SK-N-SH treated with all-trans-retinoic acid at 6 μM for 48 hours (cell line): ENCODE measurements at regions not wholly inside any gene's neighbourhood (a gene's known extent, or its start where the extent isn't known, plus 50 kb on each side); places are given as distances from the start of the nearest gene placed in this dataset.

ENCODE experiments used
- ATAC-seq: fragments of 200-7000 bp; cut with Tn5 transposase; 3 replicates; pipeline ENCODE4 v1.9.1; 2020; ENCODE audit warnings: mild to moderate bottlenecking, moderate library complexity
- ARNTL ChIP-seq: fragments of 450-650 bp; formaldehyde crosslinking; IDR thresholded peaks from 2 replicates; pipeline ENCODE4 v1.5.0; 2020; ENCODE audit warnings: low read depth, mild to moderate bottlenecking, moderate library complexity, borderline replicate concordance
- BACH2 ChIP-seq: fragments of 250-450 bp; sonication (Bioruptor Pico); IDR thresholded peaks from 2 replicates; pipeline ENCODE4 v1.9.0; 2021; ENCODE audit warnings: mild to moderate bottlenecking, borderline replicate concordance
- CSDC2 ChIP-seq: fragments of 250-450 bp; sonication (Bioruptor Pico); IDR thresholded peaks from 2 replicates; pipeline ENCODE4 v1.5.0; 2020; ENCODE audit warnings: mild to moderate bottlenecking, moderate library complexity
- CSRNP3 ChIP-seq: fragments of 250-450 bp; sonication (Bioruptor Pico); IDR thresholded peaks from 2 replicates; pipeline ENCODE4 v1.5.1; 2021; ENCODE audit warnings: mild to moderate bottlenecking, moderate library complexity
- ESRRG ChIP-seq: fragments of 250-450 bp; sonication (Bioruptor Pico); IDR thresholded peaks from 2 replicates; pipeline ENCODE4 v1.6.1; 2021; ENCODE audit warnings: mild to moderate bottlenecking
- GLIS3 ChIP-seq: fragments of 250-450 bp; sonication (Bioruptor Pico); IDR thresholded peaks from 2 replicates; pipeline ENCODE4 v1.5.0; 2020; ENCODE audit warnings: mild to moderate bottlenecking, moderate library complexity
- ISL1 ChIP-seq: fragments of 250-450 bp; sonication (Bioruptor Pico); IDR thresholded peaks from 2 replicates; pipeline ENCODE4 v2.1.2; 2022; ENCODE audit warnings: mild to moderate bottlenecking, moderate library complexity
- OSR1 ChIP-seq: fragments of 250-450 bp; sonication (Bioruptor Pico); IDR thresholded peaks from 2 replicates; pipeline ENCODE4 v1.8.0; 2022; ENCODE audit warnings: moderate library complexity, mild to moderate bottlenecking, inconsistent platforms
- PATZ1 ChIP-seq: fragments of 250-450 bp; sonication (Bioruptor Pico); IDR thresholded peaks from 2 replicates; pipeline ENCODE4 v1.8.0; 2020; ENCODE audit warnings: mild to moderate bottlenecking, moderate library complexity, borderline replicate concordance
- POU6F1 ChIP-seq: fragments of 250-450 bp; sonication (Bioruptor Pico); IDR thresholded peaks from 2 replicates; pipeline ENCODE4 v1.8.0; 2021; ENCODE audit warnings: low read depth, mild to moderate bottlenecking, moderate library complexity, borderline replicate concordance
- PPARA ChIP-seq: fragments of 250-450 bp; sonication (Bioruptor Pico); IDR thresholded peaks from 2 replicates; pipeline ENCODE4 v1.5.0; 2020; ENCODE audit warnings: mild to moderate bottlenecking, borderline replicate concordance
- RARB ChIP-seq: fragments of 250-450 bp; sonication (Bioruptor Pico); IDR thresholded peaks from 2 replicates; pipeline ENCODE4 v1.8.0; 2021; ENCODE audit warnings: mild to moderate bottlenecking, moderate library complexity
- SNAI2 ChIP-seq: fragments of 250-450 bp; sonication (Bioruptor Pico); IDR thresholded peaks from 2 replicates; pipeline ENCODE4 v1.5.0; 2020; ENCODE audit warnings: mild to moderate bottlenecking, moderate library complexity
- TCF4 ChIP-seq: fragments of 250-450 bp; sonication (Bioruptor Pico); IDR thresholded peaks from 2 replicates; pipeline ENCODE4 v1.8.0; 2021; ENCODE audit warnings: mild to moderate bottlenecking, moderate library complexity, borderline replicate concordance
- TOX ChIP-seq: fragments of 250-450 bp; sonication (Bioruptor Pico); IDR thresholded peaks from 2 replicates; pipeline ENCODE4 v1.8.0; 2021; ENCODE audit warnings: mild to moderate bottlenecking, moderate library complexity, borderline replicate concordance
- TSHZ2 ChIP-seq: fragments of 250-450 bp; sonication (Bioruptor Pico); IDR thresholded peaks from 2 replicates; pipeline ENCODE4 v1.5.0; 2020; ENCODE audit warnings: mild to moderate bottlenecking, moderate library complexity
- ZC3H10 ChIP-seq: fragments of 250-450 bp; sonication (Bioruptor Pico); IDR thresholded peaks from 2 replicates; pipeline ENCODE4 v1.5.1; 2021; ENCODE audit warnings: mild to moderate bottlenecking, moderate library complexity
- ZFP3 ChIP-seq: fragments of 250-450 bp; sonication (Bioruptor Pico); IDR thresholded peaks from 2 replicates; pipeline ENCODE4 v1.5.0; 2020; ENCODE audit warnings: mild to moderate bottlenecking, moderate library complexity
- ZFP30 ChIP-seq: fragments of 450-650 bp; formaldehyde crosslinking; IDR thresholded peaks from 2 replicates; pipeline ENCODE4 v1.5.0; 2022; ENCODE audit warnings: mild to moderate bottlenecking, moderate library complexity
- ZNF565 ChIP-seq: fragments of 450-650 bp; formaldehyde crosslinking; conservative IDR thresholded peaks from 2 replicates; pipeline ENCODE4 v1.5.0; 2020; ENCODE audit warnings: low read depth, mild to moderate bottlenecking, moderate library complexity
- ZNF70 ChIP-seq: fragments of 450-650 bp; formaldehyde crosslinking; IDR thresholded peaks from 2 replicates; pipeline ENCODE4 v1.5.0; 2020; ENCODE audit warnings: mild to moderate bottlenecking, moderate library complexity
- ZNF8 ChIP-seq: fragments of 450-650 bp; formaldehyde crosslinking; IDR thresholded peaks from 2 replicates; pipeline ENCODE4 v1.5.0; 2020; ENCODE audit warnings: mild to moderate bottlenecking, moderate library complexity
- TF ChIP-seq, protein P1 (sequence below): fragments of 250-450 bp; sonication (Bioruptor Pico); IDR thresholded peaks from 2 replicates; pipeline ENCODE4 v1.5.1; 2020; ENCODE audit warnings: low read depth, mild to moderate bottlenecking, moderate library complexity

DNA sequence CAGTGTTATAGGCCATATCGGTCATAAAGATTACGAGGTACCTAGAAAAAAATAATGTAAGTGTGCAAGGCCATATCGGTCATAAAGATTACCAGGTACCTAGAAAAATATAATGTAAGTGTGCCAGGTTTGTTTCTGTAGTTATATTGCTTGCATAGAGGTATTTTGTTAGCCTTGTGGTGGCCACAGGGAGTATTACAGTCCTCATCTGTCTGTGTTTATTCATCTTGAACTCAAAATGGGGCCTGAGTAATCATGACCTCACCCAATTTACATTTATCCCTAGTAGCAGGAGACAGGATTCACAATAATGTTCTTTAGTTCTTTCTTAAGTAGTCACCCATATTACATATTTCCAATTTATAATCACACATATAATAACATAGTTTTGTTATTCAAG lies 459.7 kb downstream of the MID1IP1 start (continued):
- TF ChIP-seq TSHZ2 (CRISPR knock-in tag) (no peak), PPARA (CRISPR knock-in tag) (no peak), POU6F1 (no peak), BACH2 (CRISPR knock-in tag) (no peak), SNAI2 (CRISPR knock-in tag) (no peak), ZFP3 (CRISPR knock-in tag) (no peak), OSR1 (no peak), PATZ1 (CRISPR knock-in tag) (no peak), ZC3H10 (no peak), ZFP30 (CRISPR knock-in tag) (no peak)
- TF ChIP-seq, all 23 proteins: peak for 0

GRCh38 chrX:39261446-39262147 lies 460.3 kb downstream of the MID1IP1 start:
- TF ChIP-seq CSDC2 (CRISPR knock-in tag) (no peak), ESRRG (CRISPR knock-in tag) (no peak), ZNF70 (CRISPR knock-in tag) (no peak), TCF4 (CRISPR knock-in tag) (no peak), POU6F1 (no peak), ARNTL (CRISPR knock-in tag) (no peak), ISL1 (CRISPR knock-in tag) (no peak), ZNF565 (CRISPR knock-in tag) (no peak), ZC3H10 (no peak), OSR1 (no peak), TSHZ2 (CRISPR knock-in tag) (no peak), TOX (no peak), GLIS3 (CRISPR knock-in tag) (no peak), ZFP30 (CRISPR knock-in tag) (no peak), CSRNP3 (no peak), RARB (no peak), PPARA (CRISPR knock-in tag) (no peak), ZNF8 (CRISPR knock-in tag) (no peak)
- TF ChIP-seq, protein P1, sequence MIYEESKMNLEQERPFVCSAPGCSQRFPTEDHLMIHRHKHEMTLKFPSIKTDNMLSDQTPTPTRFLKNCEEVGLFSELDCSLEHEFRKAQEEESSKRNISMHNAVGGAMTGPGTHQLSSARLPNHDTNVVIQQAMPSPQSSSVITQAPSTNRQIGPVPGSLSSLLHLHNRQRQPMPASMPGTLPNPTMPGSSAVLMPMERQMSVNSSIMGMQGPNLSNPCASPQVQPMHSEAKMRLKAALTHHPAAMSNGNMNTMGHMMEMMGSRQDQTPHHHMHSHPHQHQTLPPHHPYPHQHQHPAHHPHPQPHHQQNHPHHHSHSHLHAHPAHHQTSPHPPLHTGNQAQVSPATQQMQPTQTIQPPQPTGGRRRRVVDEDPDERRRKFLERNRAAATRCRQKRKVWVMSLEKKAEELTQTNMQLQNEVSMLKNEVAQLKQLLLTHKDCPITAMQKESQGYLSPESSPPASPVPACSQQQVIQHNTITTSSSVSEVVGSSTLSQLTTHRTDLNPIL (CRISPR knock-in tag) = no peak
- peak; percentile 74 for ATAC-seq
